ENCODE measurements at regions not wholly inside any gene's neighbourhood (a gene's known extent, or its start where the extent isn't known, plus 50 kb on each side); places are given as distances from the start of the nearest gene placed in this dataset.

DNA sequence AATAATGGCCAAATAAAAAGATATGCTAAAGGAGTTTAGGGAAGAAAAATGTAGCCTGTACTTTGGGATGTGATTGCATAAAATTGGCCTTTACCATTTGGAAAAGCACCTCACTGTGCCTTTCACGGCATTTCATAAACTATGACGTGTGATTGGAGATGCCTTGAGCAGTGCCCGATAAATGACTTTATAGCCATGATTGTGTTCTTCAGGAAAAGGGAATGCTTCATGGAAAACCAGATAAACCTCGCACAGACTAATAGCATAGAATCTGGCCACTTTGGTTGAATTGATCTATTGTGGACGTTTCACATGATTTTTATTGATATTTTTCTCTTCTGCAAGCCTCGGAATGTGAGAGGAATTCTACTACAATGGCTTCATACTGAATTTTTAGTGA lies 502.0 kb upstream of the MKI67 start:
- no peak overlapping the region for H3K27ac Mint-ChIP-seq
- H3K4me1 Mint-ChIP-seq = no peaks in the 10 kb centered on the region
- no peaks in the 10 kb centered on the region for H3K36me3 Mint-ChIP-seq (ENCODE audit: low read depth)
- no peaks in the 10 kb centered on the region for H3K9me3 Mint-ChIP-seq
- ATAC-seq (replicated peaks) = no peak
- H3K4me3 Mint-ChIP-seq = no peak overlapping the region
- no peaks in the 10 kb centered on the region for H3K27me3 Mint-ChIP-seq

DNA sequence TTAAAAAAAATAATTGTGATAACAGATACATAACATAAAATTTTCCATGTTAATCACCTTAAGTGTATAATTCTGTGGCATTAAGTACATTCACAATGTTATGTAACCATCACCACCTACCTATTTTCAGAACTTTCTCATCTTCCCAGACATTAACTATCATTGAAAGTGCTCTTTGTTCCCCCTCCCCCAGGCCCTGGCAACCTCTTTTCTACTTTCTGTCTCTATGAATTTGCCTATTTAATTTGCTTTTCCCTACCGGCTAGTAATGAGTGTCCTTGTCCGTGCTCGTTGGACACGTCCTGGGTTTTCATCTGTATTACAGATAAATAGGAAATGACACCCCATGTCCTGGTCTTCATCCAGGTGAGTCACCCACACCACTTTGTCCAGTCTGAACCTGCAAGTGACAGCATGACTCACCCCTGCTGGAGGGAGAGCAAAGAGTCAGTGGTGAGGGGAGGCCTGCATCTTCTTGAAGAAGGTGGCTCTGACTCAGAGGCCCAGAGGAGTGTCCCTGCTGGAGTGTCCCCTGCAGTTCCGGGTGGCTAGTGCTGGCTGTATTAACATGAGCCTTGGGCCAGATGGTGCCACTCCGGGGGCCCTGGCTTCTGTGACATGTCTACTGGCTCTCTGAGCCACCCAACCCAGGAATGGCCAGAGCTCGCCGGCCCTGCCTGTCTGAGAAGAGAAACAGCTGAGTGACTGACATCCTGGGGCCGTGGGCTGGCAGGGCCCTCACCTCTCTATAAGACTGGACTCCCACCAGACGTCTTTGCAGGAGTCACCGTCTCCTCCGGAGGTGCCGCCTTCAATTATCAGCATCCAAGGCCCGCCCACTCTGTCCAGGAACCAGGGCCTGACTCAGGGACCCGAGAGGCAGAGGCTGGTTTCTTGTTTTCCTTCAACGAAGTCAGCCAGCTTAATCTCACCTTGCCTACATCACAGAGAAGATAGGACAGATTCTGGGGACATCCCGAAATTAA lies 503.2 kb upstream of the MKI67 start:
- peaks cover 3% of the 10 kb centered on the region for H3K27me3 Mint-ChIP-seq
- no peak overlapping the region for H3K4me3 Mint-ChIP-seq
- no peak for ATAC-seq (replicated peaks)
- no peak overlapping the region for H3K27ac Mint-ChIP-seq
- H3K4me1 Mint-ChIP-seq = no peaks in the 10 kb centered on the region
- no peaks in the 10 kb centered on the region for H3K9me3 Mint-ChIP-seq
- no peaks in the 10 kb centered on the region for H3K36me3 Mint-ChIP-seq (ENCODE audit: low read depth)

DNA sequence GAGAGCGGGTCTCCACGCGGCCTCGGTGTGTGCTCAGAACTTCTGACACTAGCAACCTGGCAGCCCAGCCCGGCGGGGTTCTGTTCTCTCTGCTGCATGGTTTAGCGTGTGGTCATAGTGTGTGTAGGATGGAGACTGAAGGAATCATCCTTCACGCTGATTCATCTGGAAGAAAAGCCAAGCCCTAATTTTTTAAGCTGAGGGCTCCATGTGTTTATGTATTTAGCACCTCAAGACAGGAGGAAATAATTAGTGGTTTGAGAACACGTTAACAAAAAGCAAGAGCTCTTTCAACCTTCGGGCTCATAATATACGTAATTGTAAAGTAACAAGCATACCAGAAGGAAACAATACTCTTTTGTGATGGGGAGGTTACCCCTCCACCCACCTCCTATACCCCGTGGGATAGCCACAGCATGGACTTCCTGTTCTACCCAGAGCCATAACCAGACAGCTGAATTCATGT lies 504.6 kb upstream of the MKI67 start:
- ATAC-seq (replicated peaks) = no peak
- Mint-ChIP-seq H3K4me1 (no peaks in the 10 kb centered on the region), H3K27ac (no peak overlapping the region), H3K36me3 (ENCODE audit: low read depth) (no peaks in the 10 kb centered on the region), H3K4me3 (no peak overlapping the region), H3K27me3 (peaks cover 3% of the 10 kb centered on the region), H3K9me3 (no peaks in the 10 kb centered on the region)

DNA sequence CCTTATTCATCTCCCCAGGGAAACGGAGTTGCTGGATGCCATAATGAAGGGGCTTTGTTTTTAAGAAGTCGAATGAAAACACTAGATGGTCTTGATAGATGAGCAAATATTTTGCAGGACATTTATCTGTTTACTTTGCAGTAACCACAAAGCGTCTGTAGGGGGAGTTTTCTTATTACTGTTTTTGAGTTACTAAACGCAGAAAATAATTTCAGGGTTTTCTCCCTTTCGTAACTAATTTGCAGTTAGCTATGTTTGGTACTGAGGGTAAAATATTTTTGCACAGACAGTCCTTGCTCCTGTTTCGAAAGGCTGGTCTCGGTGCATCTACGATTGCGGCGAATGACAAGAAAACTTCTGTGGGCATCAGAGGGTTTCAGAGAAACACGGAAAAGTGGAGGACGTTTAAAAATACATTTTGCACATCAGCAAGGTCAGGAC lies 505.6 kb upstream of the MKI67 start:
- H3K4me3 Mint-ChIP-seq = no peak overlapping the region
- H3K36me3 Mint-ChIP-seq (ENCODE audit: low read depth) = no peaks in the 10 kb centered on the region
- H3K9me3 Mint-ChIP-seq = peaks cover 3% of the 10 kb centered on the region
- H3K4me1 Mint-ChIP-seq = no peaks in the 10 kb centered on the region
- no peak for ATAC-seq (replicated peaks)
- peaks cover 3% of the 10 kb centered on the region for H3K27me3 Mint-ChIP-seq
- H3K27ac Mint-ChIP-seq = no peak overlapping the region

DNA sequence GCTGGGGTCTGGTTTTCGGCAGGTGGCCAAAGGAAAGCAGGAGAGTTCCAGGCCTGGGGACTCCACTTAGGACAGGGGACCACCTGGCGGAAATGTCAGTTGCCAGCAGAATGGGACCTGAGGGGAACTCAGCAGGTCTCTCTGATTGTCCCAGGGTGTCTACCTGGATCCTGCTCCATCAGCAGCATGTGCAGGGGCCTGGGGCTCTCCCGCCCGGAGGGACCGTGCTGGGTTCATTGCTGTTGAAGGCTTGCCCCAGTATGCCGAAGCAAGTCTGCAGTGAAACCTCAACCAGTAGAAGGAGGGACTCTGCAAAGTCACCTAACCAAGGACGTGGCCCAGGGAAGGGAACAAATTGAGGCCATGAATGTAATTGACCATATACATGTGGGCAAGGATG lies 506.5 kb upstream of the MKI67 start:
- Mint-ChIP-seq H3K27me3 (peaks cover 3% of the 10 kb centered on the region), H3K4me1 (no peaks in the 10 kb centered on the region), H3K9me3 (peaks cover 8% of the 10 kb centered on the region), H3K27ac (no peak overlapping the region), H3K36me3 (ENCODE audit: low read depth) (no peaks in the 10 kb centered on the region), H3K4me3 (no peak overlapping the region)
- no peak for ATAC-seq (replicated peaks)

DNA sequence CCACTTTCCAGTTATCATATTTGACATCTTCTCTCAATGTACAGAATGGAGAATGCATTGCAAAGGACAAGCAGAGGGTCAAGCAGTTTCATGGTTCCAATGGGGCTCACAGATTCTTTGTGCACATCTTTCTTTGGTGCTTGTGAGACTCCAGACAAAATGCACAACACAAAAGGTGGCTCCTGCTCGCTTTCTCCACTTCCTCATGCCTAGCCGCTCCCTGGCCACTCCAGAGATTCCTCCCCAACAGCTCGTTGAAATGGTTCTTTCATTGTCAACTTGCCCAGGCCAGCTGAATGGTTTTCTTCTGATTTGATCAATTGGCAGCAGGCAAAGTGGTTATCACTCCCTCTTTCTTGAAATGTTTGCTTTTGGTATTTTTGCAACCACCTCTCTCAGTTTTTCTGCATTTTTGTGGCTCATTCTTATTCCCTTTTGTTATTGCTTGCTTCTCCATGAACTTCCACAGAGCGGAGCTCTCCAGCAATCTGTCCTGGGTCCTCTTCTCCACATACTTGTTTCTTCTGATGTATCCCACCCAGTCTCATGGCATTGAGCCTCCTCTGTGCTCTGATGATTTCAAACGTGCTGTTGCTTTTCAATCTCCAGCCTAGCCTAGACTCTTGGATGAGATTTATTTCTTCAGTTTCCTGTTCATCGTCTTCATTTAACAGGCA lies 507.8 kb upstream of the MKI67 start:
- H3K27ac Mint-ChIP-seq = no peak overlapping the region
- H3K4me3 Mint-ChIP-seq = no peak overlapping the region
- peaks cover 8% of the 10 kb centered on the region for H3K9me3 Mint-ChIP-seq
- no peaks in the 10 kb centered on the region for H3K36me3 Mint-ChIP-seq (ENCODE audit: low read depth)
- ATAC-seq (replicated peaks) = no peak
- no peaks in the 10 kb centered on the region for H3K4me1 Mint-ChIP-seq
- H3K27me3 Mint-ChIP-seq = peaks cover 6% of the 10 kb centered on the region

DNA sequence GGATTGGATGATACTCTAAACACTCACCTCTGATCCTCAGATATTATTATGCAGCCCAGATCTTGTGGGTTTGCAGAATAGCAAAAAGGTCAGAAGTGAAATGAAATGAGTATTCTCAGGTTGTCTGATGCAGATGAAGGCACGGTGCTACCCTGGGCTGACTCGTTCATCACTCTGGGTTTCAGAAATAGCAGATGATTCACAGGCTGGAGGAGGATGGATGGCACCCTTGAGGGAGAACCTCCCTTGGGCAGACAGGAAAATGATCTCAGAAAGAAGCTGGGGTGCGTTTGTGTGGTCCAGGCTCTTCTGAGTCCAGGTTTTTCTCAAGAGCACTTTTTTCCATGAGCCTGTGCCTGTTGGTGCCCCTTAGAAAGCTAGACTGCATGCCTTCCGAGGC lies 515.8 kb upstream of the MKI67 start:
- ATAC-seq (replicated peaks) = no peak
- H3K4me3 Mint-ChIP-seq = no peak overlapping the region
- peaks cover 3% of the 10 kb centered on the region for H3K27me3 Mint-ChIP-seq
- no peaks in the 10 kb centered on the region for H3K4me1 Mint-ChIP-seq
- peaks cover 3% of the 10 kb centered on the region for H3K9me3 Mint-ChIP-seq
- no peaks in the 10 kb centered on the region for H3K36me3 Mint-ChIP-seq (ENCODE audit: low read depth)
- H3K27ac Mint-ChIP-seq = no peak overlapping the region

DNA sequence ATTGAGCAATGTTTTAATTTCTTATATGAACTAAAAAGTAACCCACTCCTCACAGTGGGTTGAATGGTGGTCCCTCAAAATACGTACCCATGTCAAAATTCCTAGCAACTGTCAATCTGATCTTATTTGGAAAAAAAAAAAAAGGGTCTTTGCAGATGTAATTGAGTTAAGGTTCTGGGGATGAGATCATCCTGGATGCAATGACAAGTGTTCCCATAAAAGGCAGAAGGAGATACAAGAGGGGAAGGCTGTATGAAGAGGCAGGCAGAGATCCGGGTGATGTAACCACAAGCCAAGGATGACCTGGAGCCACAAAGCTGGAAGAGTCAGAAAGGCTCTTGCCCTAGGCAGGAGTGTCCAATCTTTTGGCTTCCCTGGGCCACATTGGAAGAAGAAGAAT lies 516.3 kb upstream of the MKI67 start:
- no peak for ATAC-seq (replicated peaks)

DNA sequence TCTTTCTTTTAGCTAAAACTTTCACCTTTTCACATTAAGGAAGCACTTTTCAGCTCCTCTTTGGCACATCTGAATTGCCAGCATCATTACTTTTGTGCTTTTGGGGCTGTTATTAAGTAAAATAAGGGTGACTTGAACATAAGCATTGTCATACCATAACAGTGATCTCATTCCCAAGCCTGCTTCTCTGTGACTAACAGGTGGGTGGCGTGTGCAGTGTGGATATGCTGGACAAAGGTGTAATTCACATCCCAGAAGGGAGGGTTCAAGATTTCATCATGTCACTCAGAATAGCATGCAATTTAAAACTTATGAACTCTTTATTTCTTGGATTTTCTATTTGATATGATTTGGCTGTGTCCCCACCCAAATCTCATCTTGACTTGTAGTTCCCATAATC lies 517.4 kb upstream of the MKI67 start:
- Mint-ChIP-seq H3K27me3 (peaks cover 3% of the 10 kb centered on the region), H3K27ac (no peak overlapping the region), H3K36me3 (ENCODE audit: low read depth) (no peaks in the 10 kb centered on the region), H3K4me3 (no peak overlapping the region), H3K4me1 (no peaks in the 10 kb centered on the region), H3K9me3 (no peaks in the 10 kb centered on the region)
- no peak for ATAC-seq (replicated peaks)

More for the DNA sequence above, 516.3 kb upstream of the MKI67 start:
- H3K27ac Mint-ChIP-seq = no peak overlapping the region
- H3K4me1 Mint-ChIP-seq = no peaks in the 10 kb centered on the region
- no peak overlapping the region for H3K4me3 Mint-ChIP-seq
- no peaks in the 10 kb centered on the region for H3K9me3 Mint-ChIP-seq
- peaks cover 3% of the 10 kb centered on the region for H3K27me3 Mint-ChIP-seq
- H3K36me3 Mint-ChIP-seq (ENCODE audit: low read depth) = no peaks in the 10 kb centered on the region

DNA sequence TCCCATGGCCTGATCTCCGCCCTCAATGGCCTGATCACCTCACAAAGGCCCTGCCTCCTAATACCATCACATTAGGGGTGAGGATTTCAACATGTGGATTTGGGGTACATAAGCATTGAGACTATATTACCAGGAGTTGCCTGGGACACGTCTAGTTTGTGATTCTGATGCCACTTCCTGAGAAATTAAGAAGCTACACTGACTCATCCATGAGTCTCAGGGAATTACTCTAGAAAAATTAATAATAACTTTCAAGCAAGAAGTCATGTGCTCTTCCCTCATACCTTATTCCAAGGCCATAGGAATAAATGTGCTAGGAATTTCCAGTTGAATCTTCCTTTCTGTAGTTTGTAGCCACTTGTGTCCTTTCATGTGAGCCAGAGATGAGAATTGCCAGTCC lies 519.3 kb upstream of the MKI67 start:
- ATAC-seq (replicated peaks) = no peak
- H3K27me3 Mint-ChIP-seq = no peaks in the 10 kb centered on the region
- H3K9me3 Mint-ChIP-seq = no peaks in the 10 kb centered on the region
- no peaks in the 10 kb centered on the region for H3K36me3 Mint-ChIP-seq (ENCODE audit: low read depth)
- no peak overlapping the region for H3K27ac Mint-ChIP-seq
- H3K4me3 Mint-ChIP-seq = no peak overlapping the region
- no peaks in the 10 kb centered on the region for H3K4me1 Mint-ChIP-seq

DNA sequence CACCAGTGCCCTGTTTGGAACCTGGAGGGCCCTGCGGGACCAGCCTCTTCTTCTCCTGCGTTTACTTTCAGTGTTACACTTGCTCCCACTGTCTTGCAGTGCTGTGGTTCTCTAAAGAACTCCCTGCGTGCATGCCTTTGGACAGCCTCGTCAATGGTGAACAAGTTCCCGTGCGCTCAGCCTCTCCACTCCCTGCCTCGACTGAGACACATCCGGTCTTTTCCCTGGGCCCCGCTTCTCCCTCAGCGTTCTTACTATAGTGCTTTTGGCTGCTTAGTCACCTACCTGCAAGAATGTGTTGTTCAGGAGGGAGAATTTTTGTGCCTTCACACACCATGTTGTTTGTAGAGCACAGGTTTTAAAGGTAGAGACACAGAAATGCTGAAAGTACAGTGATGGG lies 520.7 kb upstream of the MKI67 start:
- Mint-ChIP-seq H3K27me3 (no peaks in the 10 kb centered on the region), H3K4me3 (no peak overlapping the region), H3K36me3 (ENCODE audit: low read depth) (no peaks in the 10 kb centered on the region), H3K9me3 (no peaks in the 10 kb centered on the region), H3K4me1 (no peaks in the 10 kb centered on the region), H3K27ac (no peak overlapping the region)
- no peak for ATAC-seq (replicated peaks)

DNA sequence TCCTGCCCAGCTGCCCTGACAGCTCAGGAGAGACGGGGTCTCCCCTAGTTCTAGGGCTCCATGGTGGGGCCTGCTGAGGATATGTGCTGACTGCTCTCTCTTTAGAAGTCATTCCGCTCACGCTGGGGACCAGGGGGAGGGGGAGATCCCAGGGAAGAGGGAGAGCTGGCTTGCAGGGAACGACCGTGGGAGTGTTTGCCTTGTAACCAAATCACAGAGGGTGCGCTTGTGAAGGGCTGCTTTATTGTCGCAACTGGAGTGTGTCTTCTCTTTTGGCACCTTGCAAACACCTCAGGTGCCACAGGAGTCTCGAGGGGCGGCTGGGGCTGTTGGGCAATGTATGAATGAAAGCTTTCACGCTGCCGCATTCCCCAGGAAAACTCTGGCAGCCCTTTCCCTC lies 531.3 kb upstream of the MKI67 start:
- Mint-ChIP-seq H3K4me1 (no peaks in the 10 kb centered on the region), H3K27ac (no peak overlapping the region), H3K36me3 (ENCODE audit: low read depth) (no peaks in the 10 kb centered on the region), H3K4me3 (no peak overlapping the region), H3K9me3 (peaks cover 6% of the 10 kb centered on the region), H3K27me3 (peaks cover 5% of the 10 kb centered on the region)
- no peak for ATAC-seq (replicated peaks)

DNA sequence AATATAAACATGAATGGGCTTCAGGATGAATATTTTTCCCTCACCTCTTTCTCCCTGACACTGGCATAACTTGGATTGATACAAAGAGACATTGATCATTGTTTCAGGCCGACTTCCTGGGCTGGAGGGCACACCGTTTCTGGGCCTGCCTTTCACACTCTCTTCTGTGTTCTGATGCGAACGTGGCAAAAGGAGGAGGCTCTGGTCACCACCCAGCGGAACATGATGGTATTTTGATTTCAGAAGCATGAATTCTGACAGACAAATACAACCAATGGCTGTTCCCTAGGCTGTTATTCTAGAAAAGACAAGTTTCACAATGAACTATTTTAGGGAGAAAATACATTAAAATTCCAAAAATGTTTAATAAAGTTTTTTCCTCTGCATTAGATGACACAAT lies 534.5 kb upstream of the MKI67 start:
- H3K36me3 Mint-ChIP-seq (ENCODE audit: low read depth) = no peaks in the 10 kb centered on the region

DNA sequence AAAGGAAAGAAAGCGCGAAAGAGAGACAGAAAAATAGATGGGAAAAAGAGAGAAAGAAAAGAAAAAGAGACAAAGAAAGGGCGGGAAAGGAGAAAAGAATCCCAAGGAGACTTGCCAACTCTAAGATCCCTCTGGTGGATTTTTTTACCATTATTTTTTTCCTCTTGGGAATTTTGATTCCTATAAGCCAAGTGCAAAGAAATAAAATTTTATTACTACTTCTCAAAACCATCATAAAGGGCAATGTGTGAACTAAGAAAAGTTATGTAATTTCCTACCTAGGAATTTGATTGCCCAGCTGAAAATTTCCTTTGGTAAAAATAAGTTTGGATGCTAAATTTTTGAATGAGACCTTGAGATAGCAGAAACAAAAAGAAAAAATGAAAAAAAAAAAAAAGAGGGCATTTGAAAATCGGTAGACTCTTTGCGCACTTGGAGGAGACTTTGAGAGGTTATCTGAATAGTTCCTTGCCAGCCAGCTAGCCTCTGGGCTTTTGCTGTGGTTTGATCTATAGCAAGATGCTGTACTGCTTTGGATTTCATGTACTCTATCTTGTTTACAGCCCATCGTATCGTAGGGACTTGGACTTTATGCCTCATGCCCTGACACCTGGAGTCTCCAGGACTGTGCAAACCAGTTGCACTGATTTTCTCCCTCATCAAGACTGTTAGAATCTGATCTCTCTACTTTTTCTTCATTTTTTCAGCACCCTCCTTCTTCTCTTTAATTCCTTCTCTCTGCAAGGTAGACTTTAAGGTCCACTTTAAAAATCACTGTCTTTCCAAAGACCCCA lies 535.4 kb upstream of the MKI67 start:
- Mint-ChIP-seq H3K9me3 (peaks cover 13% of the 10 kb centered on the region), H3K4me1 (no peaks in the 10 kb centered on the region), H3K27ac (no peak overlapping the region), H3K4me3 (no peak overlapping the region), H3K36me3 (ENCODE audit: low read depth) (no peaks in the 10 kb centered on the region), H3K27me3 (peaks cover 12% of the 10 kb centered on the region)
- ATAC-seq (replicated peaks) = no peak

More for the DNA sequence above, 534.5 kb upstream of the MKI67 start:
- Mint-ChIP-seq H3K27me3 (peaks cover 12% of the 10 kb centered on the region), H3K4me3 (no peak overlapping the region), H3K27ac (no peak overlapping the region), H3K9me3 (peaks cover 13% of the 10 kb centered on the region), H3K4me1 (no peaks in the 10 kb centered on the region)
- no peak for ATAC-seq (replicated peaks)
